H1 (cell line): ENCODE measurements at regions not wholly inside any gene's neighbourhood (a gene's known extent, or its start where the extent isn't known, plus 50 kb on each side); places are given as distances from the start of the nearest gene placed in this dataset.
A peak's percentile ranks its signal among the peaks of the same experiment; 100 is the strongest.
"Not testable (repeated sequence)": the region's sequence is repeated elsewhere in the genome, so short reads cannot be mapped to it uniquely, and the experiment has no call there.

Source experiments
- CTCF ChIA-PET: fragments of 300-600 bp; sonication (Branson Sonifier 250); formaldehyde crosslinking; loops from one replicate; lab custom pipeline; 2021; ENCODE audit not compliant: partially characterized antibody; lab: Charles Lee
- POLR2A ChIA-PET: fragments of 300-600 bp; sonication (Branson Sonifier 250); formaldehyde crosslinking; loops from one replicate; lab custom pipeline; 2021; ENCODE audit warnings: inconsistent platforms; ENCODE audit not compliant: partially characterized antibody; lab: Charles Lee
- DNase-seq, 2 experiments: peaks; one replicate each; pipeline versions ENCODE4 v3.0.0 to v3.0.0-alpha.2; 2010 to 2022; ENCODE audit warnings: low spot score in 2 of 2, low read depth in 1 of 2, mixed read lengths in 1 of 2
- FAIRE-seq: peaks from 2 replicates; lab custom pipeline; 2011; peaks lifted over from hg19 to GRCh38; lab: Jason Lieb, UNC
- H2AFZ ChIP-seq: 2 replicates; pipeline ENCODE4 v1.8.1; 2012; ENCODE audit warnings: low read length, inconsistent platforms
- H2AK5ac ChIP-seq: 2 replicates; pipeline ENCODE4 v1.6.1; 2013; ENCODE audit warnings: low read depth, low read length
- H2BK120ac ChIP-seq: replicated peaks from 2 replicates; pipeline ENCODE3; 2013; ENCODE audit warnings: low read depth, low read length, inconsistent platforms
- H2BK12ac ChIP-seq: 2 replicates; pipeline ENCODE4 v1.6.1; 2013; ENCODE audit warnings: low read depth, low read length
- H2BK15ac ChIP-seq: 2 replicates; pipeline ENCODE4 v1.6.1; 2013; ENCODE audit warnings: low read length
- H2BK20ac ChIP-seq: 2 replicates; pipeline ENCODE4 v1.6.1; 2013; ENCODE audit warnings: low read length
- H2BK5ac ChIP-seq: 2 replicates; pipeline ENCODE4 v1.6.1; 2013; ENCODE audit warnings: low read depth, low read length
- H3K14ac ChIP-seq: 2 replicates; pipeline ENCODE4 v1.6.1; 2013; ENCODE audit warnings: inconsistent platforms; ENCODE audit not compliant: insufficient read length
- H3K18ac ChIP-seq: 2 replicates; pipeline ENCODE4 v1.6.1; 2013; ENCODE audit warnings: low read length; ENCODE audit errors: extremely low read depth
- H3K23ac ChIP-seq: 2 replicates; pipeline ENCODE4 v1.6.1; 2013; ENCODE audit warnings: inconsistent platforms; ENCODE audit not compliant: insufficient read length
- H3K23me2 ChIP-seq: 2 replicates; pipeline ENCODE4 v1.6.1; 2013; ENCODE audit warnings: low read depth, low read length
- H3K27ac ChIP-seq: 2 replicates; pipeline ENCODE4 v1.6.1; 2011; ENCODE audit warnings: low read depth, low read length, inconsistent platforms
- H3K27me3 ChIP-seq, 4 experiments: replicated peaks in 1 of 4; 1 replicate in 1 of 4; 2 replicates in 3 of 4; pipeline versions ENCODE4 v1.6.1 to v1.8.1; 2011 to 2013; ENCODE audit warnings: low read length in 3 of 4, mild to moderate bottlenecking in 3 of 4, inconsistent platforms in 2 of 4, mixed read lengths in 2 of 4, moderate library complexity in 1 of 4; ENCODE audit not compliant: control insufficient read depth in 3 of 4, insufficient read depth in 3 of 4; ENCODE audit errors: extremely low read depth in 1 of 4
- H3K36me3 ChIP-seq, 4 experiments: 2 replicates each; pipeline versions ENCODE4 v1.6.1 to v1.8.1; 2011 to 2013; ENCODE audit warnings: mild to moderate bottlenecking in 4 of 4, low read length in 3 of 4, moderate library complexity in 2 of 4, control low read depth in 1 of 4, inconsistent platforms in 1 of 4; ENCODE audit not compliant: insufficient read depth in 4 of 4, control insufficient read depth in 2 of 4
- H3K4ac ChIP-seq: replicated peaks from 2 replicates; pipeline ENCODE3; 2013; ENCODE audit warnings: low read length, low read depth, mixed read lengths, inconsistent platforms; ENCODE audit not compliant: insufficient read length
- H3K4me1 ChIP-seq, 4 experiments: replicated peaks in 1 of 4; 1 replicate in 1 of 4; 2 replicates in 3 of 4; pipeline versions ENCODE4 v1.6.1 to v1.8.1; 2011 to 2013; ENCODE audit warnings: low read length in 3 of 4, inconsistent platforms in 2 of 4, mixed read lengths in 1 of 4; ENCODE audit not compliant: insufficient read depth in 4 of 4, control insufficient read depth in 3 of 4
- H3K4me2 ChIP-seq, 2 experiments: 2 replicates each; pipeline versions ENCODE4 v1.6.1 to v1.8.1; 2011 to 2013; ENCODE audit warnings: low read depth in 2 of 2, low read length in 2 of 2, control low read depth in 1 of 2, inconsistent platforms in 1 of 2, mild to moderate bottlenecking in 1 of 2; ENCODE audit not compliant: insufficient read depth in 1 of 2
- H3K4me3 ChIP-seq, 4 experiments: fragments of 200-600, 300-600 bp in 1 of 4; sonication (generic), shearing (Covaris generic), sonication (Bioruptor Twin) in 1 of 4; 2 replicates each; pipeline versions ENCODE4 v1.5.1 to v1.8.1; 2011 to 2016; ENCODE audit warnings: low read length in 4 of 4, low read depth in 3 of 4, control low read depth in 2 of 4, inconsistent platforms in 2 of 4, mild to moderate bottlenecking in 2 of 4, mixed read lengths in 1 of 4, moderate library complexity in 1 of 4; ENCODE audit not compliant: insufficient read depth in 2 of 4; ENCODE audit errors: extremely low read depth in 1 of 4
- H3K56ac ChIP-seq: replicated peaks from 2 replicates; pipeline ENCODE3; 2013; ENCODE audit warnings: low read depth, mild to moderate bottlenecking, mixed read lengths, low read length, inconsistent platforms; ENCODE audit not compliant: insufficient read length
- H3K79me1 ChIP-seq: 2 replicates; pipeline ENCODE4 v1.6.1; 2013; ENCODE audit warnings: low read depth, low read length, control low read depth
- H3K79me2 ChIP-seq, 2 experiments: 2 replicates each; pipeline versions ENCODE4 v1.6.1 to v1.8.1; 2012 to 2013; ENCODE audit warnings: low read length in 2 of 2, mild to moderate bottlenecking in 2 of 2, inconsistent platforms in 1 of 2; ENCODE audit not compliant: insufficient read depth in 2 of 2, control insufficient read depth in 1 of 2
- H3K9ac ChIP-seq, 4 experiments: replicated peaks in 1 of 4; 1 replicate in 1 of 4; 2 replicates in 3 of 4; pipeline versions ENCODE4 v1.6.1 to v1.8.1; 2011 to 2013; ENCODE audit warnings: low read depth in 3 of 4, low read length in 3 of 4, control low read depth in 2 of 4, mild to moderate bottlenecking in 2 of 4, moderate library complexity in 2 of 4, inconsistent platforms in 1 of 4; ENCODE audit errors: extremely low read depth in 1 of 4
- H3K9me3 ChIP-seq, 2 experiments: 2 replicates each; pipeline versions ENCODE4 v1.6.1 to v1.8.1; 2012 to 2013; ENCODE audit warnings: mild to moderate bottlenecking in 2 of 2, moderate library complexity in 2 of 2, control low read depth in 1 of 2, inconsistent platforms in 1 of 2, low read depth in 1 of 2, low read length in 1 of 2, mixed read lengths in 1 of 2; ENCODE audit not compliant: insufficient read depth in 2 of 2
- H4K20me1 ChIP-seq, 2 experiments: replicated peaks in 1 of 2; 2 replicates each; pipeline versions ENCODE3 to v1.8.1; 2011 to 2013; ENCODE audit warnings: inconsistent platforms in 2 of 2, low read length in 2 of 2, mild to moderate bottlenecking in 1 of 2; ENCODE audit not compliant: insufficient read depth in 2 of 2, control insufficient read depth in 1 of 2
- H4K5ac ChIP-seq: 2 replicates; pipeline ENCODE4 v1.6.1; 2013; ENCODE audit warnings: low read length, low read depth, mixed read lengths, inconsistent platforms; ENCODE audit not compliant: insufficient read length
- H4K8ac ChIP-seq: 2 replicates; pipeline ENCODE4 v1.8.0; 2013; ENCODE audit warnings: mild to moderate bottlenecking, moderate library complexity, low read length, inconsistent platforms; ENCODE audit not compliant: insufficient read depth; ENCODE audit errors: extremely low read depth
- H4K91ac ChIP-seq: replicated peaks from 2 replicates; pipeline ENCODE3; 2013; ENCODE audit warnings: low read length, mixed read lengths, inconsistent platforms; ENCODE audit not compliant: insufficient read length
- YY1 ChIP-seq: IDR thresholded peaks from 2 replicates; pipeline ENCODE4 v1.6.1; 2011; ENCODE audit warnings: low read depth, mild to moderate bottlenecking, low read length
- WGBS, 2 experiments: shearing (Covaris generic) in 1 of 2; methylation state at CpG; one replicate each; pipeline versions ENCODE4 v1.1.6 to v1.1.7; 2013 to 2015; ENCODE audit warnings: low lambda C conversion rate in 2 of 2, mixed read lengths in 2 of 2, inconsistent platforms in 1 of 2, low coverage in 1 of 2, missing lambda C conversion rate in 1 of 2; ENCODE audit not compliant: insufficient replicate concordance in 2 of 2, insufficient coverage in 1 of 2, insufficient read length in 1 of 2; ENCODE audit errors: extremely low coverage in 1 of 2, missing lambda C conversion rate in 1 of 2; 5-methylcytosine and 5-hydroxymethylcytosine counted together

DNA sequence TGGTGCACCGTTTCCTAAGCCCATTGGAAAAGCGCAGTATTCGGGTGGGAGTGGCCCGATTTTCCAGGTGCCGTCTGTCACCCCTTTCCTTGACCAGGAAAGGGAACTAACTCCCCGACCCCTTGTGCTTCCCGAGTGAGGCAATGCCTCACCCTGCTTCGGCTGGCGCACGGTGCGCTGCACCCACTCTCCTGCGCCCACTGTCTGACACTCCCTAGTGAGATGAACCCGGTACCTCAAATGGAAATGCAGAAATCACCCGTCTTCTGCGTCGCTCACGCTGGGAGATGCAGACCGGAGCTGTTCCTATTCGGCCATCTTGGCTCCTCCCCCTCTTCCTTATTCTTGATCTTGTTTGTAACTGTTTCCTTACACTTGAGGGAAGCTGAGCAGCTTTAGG is 142.8 kb upstream of the DST start:
- POLR2A ChIA-PET: interaction anchor here (0.8 to 1.1 kb wide), 3 partner anchors 9 to 66 kb away, joined by 3 to 4 read pairs (median 3); no protein-coding TSS in a partner anchor
- not testable (repeated sequence) for H2BK15ac ChIP-seq, H4K8ac ChIP-seq, H4K5ac ChIP-seq, H3K14ac ChIP-seq, H3K23ac ChIP-seq, H2AK5ac ChIP-seq, H3K56ac ChIP-seq, H3K4me1 ChIP-seq, H3K79me1 ChIP-seq, H3K9ac ChIP-seq, H2BK120ac ChIP-seq, H4K91ac ChIP-seq, H3K9me3 ChIP-seq, H2BK12ac ChIP-seq, DNase-seq, H3K27me3 ChIP-seq, H3K27ac ChIP-seq, H4K20me1 ChIP-seq, H3K36me3 ChIP-seq, H2BK20ac ChIP-seq, H3K18ac ChIP-seq, H2AFZ ChIP-seq, H2BK5ac ChIP-seq, FAIRE-seq, H3K4ac ChIP-seq, H3K23me2 ChIP-seq
- CTCF ChIA-PET: interaction anchor here (0.7 to 1.0 kb wide), 2 partner anchors 12 kb away, joined by 3 read pairs; no protein-coding TSS in a partner anchor
- 87% methylated on average over 19 of the region's 19 CpGs; no CpG with 5 or more reads in 1 of the 2 experiments for WGBS, 2 experiments
- H3K4me3 ChIP-seq: peak overlapping the region in 2 of 4 experiments; percentile 19 to 31; a peak in 2 of 8 replicates
- peak; percentile 41; the same call in 1 of the 2 replicates for TF ChIP-seq YY1
- H3K4me2 ChIP-seq: peak overlapping the region in 1 of 2 experiments; percentile 65; a peak in 2 of 4 replicates
- H3K79me2 ChIP-seq: peaks cover 0 to 40% of the 10 kb centered on the region in 2 experiments; a peak in 3 of 4 replicates

DNA sequence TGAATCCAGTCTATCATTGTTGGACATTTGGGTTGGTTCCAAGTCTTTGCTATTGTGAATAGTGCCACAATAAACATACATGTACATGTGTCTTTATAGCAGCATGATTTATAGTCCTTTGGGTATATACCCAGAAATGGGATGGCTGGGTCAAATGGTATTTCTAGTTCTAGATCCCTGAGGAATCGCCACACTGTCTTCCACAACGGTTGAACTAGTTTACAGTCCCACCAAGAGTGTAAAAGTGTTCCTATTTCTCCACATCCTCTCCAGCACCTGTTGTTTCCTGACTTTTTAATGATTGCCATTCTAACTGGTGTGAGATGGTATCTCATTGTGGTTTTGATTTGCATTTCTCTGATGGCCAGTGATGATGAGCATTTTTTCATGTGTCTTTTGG is 137.4 kb upstream of the DST start:
- H3K27me3 ChIP-seq, POLR2A ChIA-PET: not testable (repeated sequence)
- H3K79me2 ChIP-seq: peaks cover 0 to 15% of the 10 kb centered on the region in 2 experiments; a peak in 2 of 4 replicates

More for the DNA sequence above, 137.4 kb upstream of the DST start:
- H3K56ac ChIP-seq, H3K4me3 ChIP-seq, H3K79me1 ChIP-seq, H3K9ac ChIP-seq, H3K9me3 ChIP-seq, H4K8ac ChIP-seq, H2BK5ac ChIP-seq, H3K18ac ChIP-seq, H4K20me1 ChIP-seq, H3K23me2 ChIP-seq, H3K23ac ChIP-seq, H3K4me2 ChIP-seq, CTCF ChIA-PET, H2BK120ac ChIP-seq, H4K5ac ChIP-seq, H4K91ac ChIP-seq, H3K4me1 ChIP-seq, H3K27ac ChIP-seq, H2BK12ac ChIP-seq, H2BK15ac ChIP-seq, H3K14ac ChIP-seq, H3K36me3 ChIP-seq, DNase-seq, H3K4ac ChIP-seq, H2AFZ ChIP-seq, H2AK5ac ChIP-seq, H2BK20ac ChIP-seq, FAIRE-seq: not testable (repeated sequence)
- WGBS, 2 experiments: 83% methylated on average over 2 of the region's 2 CpGs; no CpG with 5 or more reads in 1 of the 2 experiments
